ENCODE measurements at regions not wholly inside any gene's neighbourhood (a gene's known extent, or its start where the extent isn't known, plus 50 kb on each side); places are given as distances from the start of the nearest gene placed in this dataset.

GRCh38 chr1:118535901-118536300, 350.9 kb upstream of the SPAG17 start:
- TF ChIP-seq EZH2 (IDR thresholded peaks at IDR 0.05; ENCODE audit: insufficient read depth, poor library complexity, severe bottlenecking) (no peak), EZH2phosphoT487 (IDR thresholded peaks at IDR 0.05; ENCODE audit: insufficient read depth, low read depth) (no peak)

All from GM23248 (cell line).